Uterus (tissue), 2 donors: ENCODE measurements at regions not wholly inside any gene's neighbourhood (a gene's known extent, or its start where the extent isn't known, plus 50 kb on each side); places are given as distances from the start of the nearest gene placed in this dataset.

ENCODE experiments used
- CTCF ChIP-seq, 4 experiments: fragments of 200-600 bp in 2 of 4; fragments of 450-650 bp in 2 of 4; sonication (generic) in 2 of 4; IDR thresholded peaks; one replicate each; pipeline ENCODE4 v1.5.1; 2016 to 2019; ENCODE audit warnings: antibody characterized with exemption in 4 of 4, mild to moderate bottlenecking in 2 of 4, moderate library complexity in 1 of 4
- POLR2A ChIP-seq, 2 donors: fragments of 450-650 bp; IDR thresholded peaks; one replicate each; pipeline ENCODE4 v1.6.1; 2016; ENCODE audit warnings: antibody characterized with exemption in 2 of 2, mild to moderate bottlenecking in 1 of 2, moderate library complexity in 1 of 2

GRCh38 chr19:31066385-31066784 is 282.9 kb downstream of the TSHZ3 start:
- TF ChIP-seq POLR2A (IDR thresholded peaks at IDR 0.05) (no peak), CTCF (IDR thresholded peaks at IDR 0.05) (no peak)
